CD4-positive, alpha-beta T cell treated with Interleukin-17A for 4 hours (primary cell): ENCODE measurements at regions not wholly inside any gene's neighbourhood (a gene's known extent, or its start where the extent isn't known, plus 50 kb on each side); places are given as distances from the start of the nearest gene placed in this dataset.

Experiments used
- DNase-seq: peaks from one replicate; pipeline ENCODE4 v3.0.0-alpha.2; 2020; ENCODE audit warnings: mixed read lengths

DNA sequence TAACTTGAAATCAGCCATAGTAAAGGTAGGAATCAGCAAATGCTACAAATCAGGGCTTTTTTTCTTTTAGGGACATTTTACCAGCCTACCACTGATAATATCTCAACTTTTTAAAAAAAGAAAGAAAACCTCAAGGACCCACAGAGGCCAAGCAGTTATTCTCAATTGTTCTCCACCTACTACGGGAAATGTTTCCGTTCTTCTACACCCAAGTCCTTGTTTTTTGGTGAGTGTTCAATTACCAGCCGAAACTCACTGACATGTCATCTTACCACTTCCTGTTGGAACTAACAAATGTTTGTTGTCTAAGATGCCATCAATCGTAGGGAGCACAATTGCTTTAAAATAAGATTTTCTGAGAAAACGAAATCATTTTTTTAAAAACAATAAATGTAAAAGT is 50.2 kb upstream of the CDK1 start:
- peak; percentile 20 for DNase-seq

DNA sequence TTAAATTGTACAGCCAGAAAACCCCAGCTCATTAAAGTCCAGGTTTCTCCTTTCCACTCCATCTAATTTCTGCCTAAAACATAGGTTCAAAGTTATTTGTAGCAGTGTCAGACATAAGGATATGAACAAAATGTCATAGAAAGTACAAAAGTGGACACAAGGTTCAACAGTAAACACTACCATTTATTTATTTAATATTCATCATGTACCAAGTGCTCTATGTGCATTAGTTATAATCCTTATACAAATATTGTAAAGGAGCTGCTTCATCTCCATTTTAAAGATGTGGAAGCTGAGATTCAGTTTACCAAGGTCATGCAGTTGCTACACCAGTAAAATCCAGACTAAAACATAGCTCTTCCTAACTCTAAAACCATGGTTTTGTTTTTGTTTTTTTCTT is 52.0 kb upstream of the CDK1 start:
- no peak for DNase-seq

DNA sequence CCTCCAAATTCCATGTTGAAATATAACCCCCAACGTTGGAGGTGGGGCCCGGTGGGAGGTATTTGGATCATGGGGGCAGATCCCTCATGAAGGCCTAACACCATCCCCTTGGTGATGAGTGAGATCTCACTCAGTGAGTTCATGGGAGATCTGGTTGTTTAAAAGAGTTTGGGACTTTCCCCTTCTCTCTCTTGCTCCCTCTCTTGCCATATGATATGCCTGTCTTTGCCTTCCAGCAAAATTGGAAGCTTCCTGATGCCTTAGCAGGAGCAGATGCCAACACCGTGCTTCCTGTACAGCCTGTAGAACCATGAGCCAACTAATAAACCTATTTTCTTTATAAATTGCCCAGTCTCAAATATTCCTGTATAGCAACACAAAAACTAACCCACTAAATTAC is 55.7 kb upstream of the CDK1 start:
- DNase-seq, result no peak

DNA sequence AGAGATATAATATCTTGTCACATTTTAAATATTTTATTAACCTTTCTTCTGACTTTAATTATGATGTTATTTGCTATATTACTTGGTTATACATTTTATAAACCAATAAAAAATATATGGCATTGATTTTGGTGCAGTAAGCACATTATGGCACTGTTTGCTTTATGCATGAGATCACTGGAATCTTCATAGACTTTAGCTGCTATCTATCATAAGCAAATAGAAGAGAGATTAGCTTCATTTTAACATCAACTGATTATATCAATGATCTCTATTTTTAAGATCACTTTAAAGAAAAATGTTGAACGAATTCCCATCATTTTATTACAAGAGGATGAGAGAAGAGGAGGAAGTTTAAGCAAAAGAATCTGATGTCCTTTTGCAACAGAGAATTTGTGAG is 58.6 kb upstream of the CDK1 start:
- no peak for DNase-seq

DNA sequence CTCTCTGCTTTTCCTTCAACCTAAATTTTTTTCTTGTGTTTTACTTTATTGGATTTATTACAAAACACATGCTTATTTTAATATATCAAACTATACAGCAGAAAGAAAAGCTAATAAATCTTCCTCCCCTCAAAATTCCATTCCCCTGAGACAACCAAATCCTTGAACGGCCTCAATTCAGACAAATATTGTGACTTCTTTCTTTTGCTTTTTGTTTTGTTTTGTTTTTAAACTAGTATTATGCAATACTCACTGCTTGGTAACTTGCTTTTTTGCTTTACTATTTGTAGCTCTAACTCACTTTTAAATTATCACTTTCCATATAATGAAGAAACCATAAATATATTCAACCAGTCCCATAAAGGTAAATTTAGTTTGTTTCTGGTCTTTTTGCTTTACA is 59.4 kb upstream of the CDK1 start:
- DNase-seq, result no peak

DNA sequence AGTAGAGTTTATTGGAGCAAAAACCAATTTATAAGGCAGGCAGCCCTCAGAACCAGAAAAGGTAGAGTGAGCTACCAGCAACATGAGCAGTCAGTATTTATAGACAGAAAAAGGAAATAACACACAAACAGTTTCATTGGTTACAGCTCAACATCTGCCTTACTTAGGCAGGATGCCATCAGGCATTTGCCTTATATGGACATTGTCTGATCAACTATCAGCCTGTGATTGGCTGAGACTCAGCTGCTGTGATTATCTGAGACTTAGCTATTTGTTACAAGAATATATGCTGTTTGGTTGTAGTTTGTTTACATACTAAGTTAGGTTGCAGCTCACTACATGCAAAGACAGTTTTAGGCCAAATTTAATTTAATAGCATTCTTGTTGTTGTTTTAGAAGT is 60.4 kb upstream of the CDK1 start:
- no peak for DNase-seq

DNA sequence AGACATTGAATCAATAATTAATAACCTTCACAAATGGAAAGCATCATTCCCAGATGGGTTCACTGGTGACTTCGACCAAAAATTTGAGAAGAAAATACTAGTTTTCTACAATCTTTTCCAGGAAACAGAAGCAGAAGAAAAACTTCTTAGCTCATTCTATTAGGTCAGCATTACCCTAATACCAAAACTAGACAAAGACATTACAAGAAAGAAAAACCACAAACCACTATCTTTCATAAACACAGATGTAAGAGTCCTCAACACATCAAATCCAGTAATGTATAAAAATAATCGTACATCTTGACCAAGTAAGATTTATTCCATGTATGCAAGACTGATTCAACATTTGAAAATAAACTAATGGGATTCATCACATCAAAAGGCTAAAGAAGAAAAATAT is 64.0 kb upstream of the CDK1 start:
- DNase-seq, result no peak

DNA sequence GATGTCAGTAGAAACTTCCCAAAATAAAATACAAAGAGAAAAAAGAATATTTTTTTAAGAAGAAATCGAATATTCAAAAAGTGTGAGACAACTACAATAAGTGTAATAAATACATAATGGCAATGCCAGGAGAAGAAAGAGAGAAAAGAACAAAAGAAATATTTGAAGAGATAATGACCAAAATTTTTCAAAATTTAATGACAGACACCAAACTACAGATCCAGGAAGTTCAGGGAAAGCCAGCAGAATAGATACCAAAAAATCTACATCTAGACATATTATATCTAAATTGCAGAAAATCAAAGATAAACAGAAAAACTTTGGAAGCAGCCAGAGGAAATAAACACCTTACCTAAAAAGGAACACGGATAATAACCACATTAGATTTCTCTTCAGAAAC is 66.8 kb upstream of the CDK1 start:
- no peak for DNase-seq

DNA sequence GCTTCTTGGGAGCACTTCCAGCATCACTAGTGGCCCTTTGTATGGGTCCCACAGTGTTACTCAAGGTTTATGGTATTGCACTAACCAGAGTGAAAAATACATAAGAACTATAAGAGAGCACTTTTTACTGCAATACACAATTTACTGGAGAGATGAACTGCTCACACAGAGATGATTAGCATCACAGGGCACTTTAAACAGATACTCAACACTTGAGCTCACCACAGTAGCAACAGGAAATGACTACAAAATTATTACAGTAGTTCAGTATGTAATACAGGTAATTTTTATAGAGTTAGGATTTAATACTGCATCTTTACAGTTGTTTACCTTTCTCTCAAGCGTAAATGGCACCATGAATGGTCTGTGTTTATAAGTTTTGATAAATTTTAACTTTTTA is 68.2 kb upstream of the CDK1 start:
- no peak for DNase-seq

DNA sequence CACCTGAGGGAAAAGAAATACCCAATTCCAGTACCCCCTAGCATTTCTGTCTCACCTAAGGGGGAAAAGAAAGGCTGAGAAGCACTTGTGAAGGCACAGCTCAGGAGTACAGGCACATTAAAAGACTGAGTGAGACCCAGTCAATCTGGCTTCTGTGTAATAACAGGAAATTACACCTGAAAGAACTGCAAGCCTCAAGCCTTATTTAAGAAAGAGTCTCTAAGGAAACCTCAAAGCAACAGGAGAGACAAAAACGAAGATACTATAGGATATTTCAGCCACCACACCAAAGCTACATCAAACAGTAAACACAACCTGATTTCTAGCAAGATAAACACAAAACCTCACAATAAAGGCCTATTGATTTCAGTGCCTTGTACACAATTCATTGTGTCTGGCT is 69.6 kb upstream of the CDK1 start:
- DNase-seq, result no peak

DNA sequence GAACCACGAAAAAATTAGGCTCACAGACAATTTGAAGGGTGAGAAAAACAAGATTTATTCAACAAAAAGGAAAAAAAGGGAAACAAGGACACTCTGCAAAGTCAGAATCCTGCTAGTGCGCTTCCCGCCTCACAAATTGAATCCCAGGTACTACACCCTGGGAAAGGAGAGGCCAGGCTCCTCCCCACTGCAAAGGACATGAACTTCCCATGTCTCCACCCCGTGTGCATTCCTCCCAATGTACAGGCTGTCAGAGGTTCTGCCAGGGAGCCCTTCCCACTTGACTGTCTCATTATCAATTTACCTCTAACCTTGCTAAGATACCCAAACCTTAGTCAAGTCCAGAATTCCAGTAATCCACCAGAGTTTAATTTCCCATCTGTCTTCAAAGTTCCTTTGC is 70.4 kb upstream of the CDK1 start:
- DNase-seq, result no peak

DNA sequence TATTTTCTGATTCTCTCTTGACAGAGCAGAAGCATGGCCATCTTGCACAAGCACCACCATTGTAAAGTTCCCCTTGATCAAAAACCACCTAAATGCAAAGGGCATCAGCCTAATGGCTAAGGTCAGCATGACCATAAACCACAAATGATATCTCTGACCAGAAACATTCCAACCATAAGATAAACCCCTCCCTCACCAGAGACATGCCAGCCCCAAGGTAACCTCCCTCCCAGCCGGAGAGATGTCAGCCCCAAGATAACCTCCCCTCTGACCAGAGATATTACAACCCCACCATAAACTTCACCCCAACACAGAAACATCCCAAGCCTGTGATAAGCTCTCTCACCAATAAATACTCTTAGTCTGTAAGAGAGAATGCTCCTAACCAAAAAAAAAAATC is 72.1 kb upstream of the CDK1 start:
- no peak for DNase-seq

DNA sequence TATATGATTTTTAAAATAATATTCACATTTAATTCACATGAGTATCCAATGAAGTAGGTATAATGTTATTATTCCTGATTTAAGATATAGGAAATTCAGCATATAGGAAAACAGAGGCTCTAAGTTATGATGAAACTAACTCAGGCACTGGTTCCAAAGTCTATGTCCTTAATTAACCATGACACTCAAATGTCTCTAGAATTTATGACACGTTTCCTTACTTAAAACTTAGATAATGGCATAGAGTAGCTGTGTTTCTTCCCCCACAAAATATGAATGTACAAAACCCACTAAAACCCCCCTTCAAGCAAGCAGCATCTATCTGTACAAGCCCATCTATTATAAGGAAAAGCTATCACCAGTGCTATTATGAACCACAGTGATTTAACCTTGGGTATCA is 72.9 kb upstream of the CDK1 start:
- no peak for DNase-seq

DNA sequence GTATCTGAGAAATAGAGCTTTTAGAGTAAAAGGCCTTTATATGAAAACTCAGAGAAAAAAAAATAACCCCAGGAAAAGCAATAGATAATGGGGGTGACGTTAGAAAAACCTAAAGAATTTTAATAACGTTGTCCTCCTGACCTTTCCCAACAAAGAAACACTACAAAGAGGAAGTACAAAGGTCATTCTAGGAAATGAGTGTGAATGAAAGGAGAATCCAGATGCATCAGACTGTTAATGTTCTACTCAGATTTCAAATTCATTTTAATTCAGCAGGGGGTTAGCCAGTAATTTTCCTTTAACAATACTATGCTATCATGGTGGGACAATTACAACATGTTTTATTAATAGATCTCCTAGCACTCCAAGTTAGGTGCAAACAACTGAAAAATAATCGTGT is 73.8 kb upstream of the CDK1 start:
- DNase-seq, result no peak

DNA sequence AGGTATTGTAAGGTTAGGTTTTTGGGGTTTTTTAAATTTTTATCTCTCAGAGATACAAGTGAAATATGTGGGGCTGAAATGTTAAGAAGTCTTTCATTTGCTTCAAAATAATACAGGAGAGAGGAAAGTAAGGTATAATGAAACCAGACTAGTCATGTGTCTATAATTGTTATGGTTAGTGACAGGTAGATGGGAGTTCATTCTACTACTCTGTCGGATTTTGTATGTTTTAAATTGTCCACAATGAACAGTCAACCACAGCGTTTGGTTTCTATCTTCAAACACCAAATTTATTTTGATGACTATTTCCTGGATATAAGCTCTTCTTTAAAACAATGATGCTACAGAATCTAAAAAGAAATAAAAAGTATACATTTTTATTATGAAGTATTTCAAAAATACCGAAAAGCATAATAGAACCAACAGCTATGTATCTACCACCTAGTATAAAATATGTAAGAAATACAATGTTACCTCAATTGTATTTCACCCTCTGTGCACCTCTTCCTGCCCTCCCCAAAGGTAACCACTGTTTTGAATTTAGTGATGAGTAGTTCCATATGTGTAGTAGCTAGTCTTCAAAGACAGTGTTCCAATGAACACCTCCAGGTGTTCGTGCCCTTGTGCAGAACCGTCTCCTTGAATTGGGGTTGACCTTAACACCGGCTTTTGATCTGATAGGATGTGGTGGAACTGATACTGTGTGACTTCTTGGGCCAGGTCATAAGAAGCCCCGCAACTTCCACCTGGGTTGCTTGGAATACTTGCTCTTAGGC is 74.8 kb upstream of the CDK1 start:
- no peak for DNase-seq

DNA sequence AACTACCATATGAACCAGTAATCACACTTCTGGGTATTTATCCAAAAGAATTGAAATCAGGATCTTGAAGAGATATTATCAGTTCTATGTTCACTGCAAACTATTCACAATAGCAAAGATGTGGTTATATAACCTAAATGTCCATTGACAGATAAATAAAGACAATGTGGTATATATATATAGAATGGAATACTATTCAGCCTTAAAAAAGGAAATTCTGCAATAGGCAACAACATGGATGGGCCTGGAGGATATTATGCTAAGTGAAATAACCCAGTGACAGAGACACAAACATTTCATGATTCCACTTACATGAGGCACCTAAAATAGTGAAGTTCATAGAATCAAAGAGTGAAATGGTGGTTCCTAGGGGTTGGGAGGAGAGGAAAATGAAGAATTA is 90.6 kb upstream of the CDK1 start:
- DNase-seq, result no peak

DNA sequence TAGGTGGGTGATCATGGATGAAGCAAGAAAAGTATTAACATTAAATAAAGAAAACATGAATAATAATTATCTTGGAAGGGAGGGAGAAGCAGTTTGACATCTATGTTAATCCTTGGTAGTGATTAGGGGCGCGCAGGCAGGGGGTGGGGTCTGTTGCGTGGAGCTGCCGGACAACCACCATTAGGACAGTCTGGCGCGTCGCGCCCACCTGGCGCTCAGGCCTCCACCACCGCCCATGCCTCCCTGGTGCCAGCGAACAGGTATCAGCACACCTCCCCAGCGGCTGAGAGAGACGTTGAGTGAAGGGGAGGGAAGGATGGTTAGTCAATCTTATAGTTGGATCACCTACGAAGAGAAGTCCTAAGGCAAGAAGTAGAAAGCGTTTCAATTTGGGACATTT is 94.2 kb upstream of the CDK1 start:
- DNase-seq, result no peak

DNA sequence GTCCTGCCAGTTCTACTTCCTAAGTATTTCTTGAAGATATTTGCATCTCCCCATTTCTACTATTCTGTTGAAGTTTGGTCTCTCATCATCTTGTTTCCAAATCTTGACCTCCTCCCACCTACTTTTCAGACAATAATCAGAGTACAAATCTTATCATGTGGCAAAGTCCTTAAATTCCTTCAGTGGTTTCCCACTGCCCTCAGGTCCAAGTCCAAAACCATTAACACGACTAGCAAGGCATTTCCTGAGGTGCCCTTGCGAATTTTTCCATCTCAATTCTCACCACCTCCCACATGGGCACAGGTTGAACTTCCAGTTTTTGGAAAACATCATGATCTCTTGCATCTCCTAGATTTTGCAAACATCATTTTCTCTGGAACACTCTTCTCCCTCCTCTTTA is 97.2 kb upstream of the CDK1 start:
- DNase-seq, result no peak

DNA sequence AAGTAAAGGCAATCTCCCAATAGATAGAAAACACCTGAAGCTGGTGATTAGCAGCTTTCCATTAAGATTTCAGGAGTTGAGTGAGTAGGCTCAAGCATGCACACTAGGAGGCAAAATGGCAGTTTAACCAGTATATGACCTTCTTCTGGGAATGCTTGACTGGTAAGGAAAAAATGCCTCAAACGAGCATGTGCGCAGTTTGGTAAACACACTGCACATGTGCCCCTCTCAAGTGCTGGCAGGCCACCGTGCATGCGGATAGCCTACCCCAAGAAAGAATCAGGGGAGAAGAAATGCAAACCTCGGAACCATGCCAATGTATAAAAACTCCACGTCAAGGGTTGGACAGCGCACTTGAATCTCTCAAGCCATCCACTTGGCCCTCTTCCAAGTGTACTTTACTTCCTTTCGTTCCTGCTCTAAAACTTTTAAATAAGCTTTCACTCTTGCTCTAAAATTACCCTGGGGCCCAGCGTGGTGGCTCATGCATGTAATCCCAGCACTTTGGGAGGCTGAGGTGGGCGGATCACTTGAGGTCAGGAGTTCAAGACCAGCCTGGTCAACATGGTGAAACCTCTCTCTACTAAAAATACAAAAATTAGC is 98.8 kb upstream of the CDK1 start:
- no peak for DNase-seq

DNA sequence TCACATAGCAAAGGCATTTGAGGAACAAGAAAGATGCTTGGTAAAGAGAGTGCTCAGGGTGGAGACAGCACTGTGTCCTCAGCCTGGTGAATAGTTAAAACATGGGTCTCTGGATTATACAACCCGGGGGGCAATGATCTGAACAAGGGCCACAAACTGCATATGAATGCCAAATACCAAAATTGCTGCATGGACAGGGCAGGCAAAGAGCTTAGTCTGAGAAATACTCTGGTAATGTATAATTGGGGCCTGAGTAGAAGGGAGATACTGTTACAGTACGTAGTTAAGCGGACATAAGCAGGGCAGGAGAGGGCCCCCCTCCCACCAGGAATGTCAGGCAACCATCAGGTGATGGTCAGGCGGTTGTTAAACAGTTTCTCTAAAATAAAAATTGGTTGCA is 99.3 kb upstream of the CDK1 start:
- DNase-seq, result no peak

DNA sequence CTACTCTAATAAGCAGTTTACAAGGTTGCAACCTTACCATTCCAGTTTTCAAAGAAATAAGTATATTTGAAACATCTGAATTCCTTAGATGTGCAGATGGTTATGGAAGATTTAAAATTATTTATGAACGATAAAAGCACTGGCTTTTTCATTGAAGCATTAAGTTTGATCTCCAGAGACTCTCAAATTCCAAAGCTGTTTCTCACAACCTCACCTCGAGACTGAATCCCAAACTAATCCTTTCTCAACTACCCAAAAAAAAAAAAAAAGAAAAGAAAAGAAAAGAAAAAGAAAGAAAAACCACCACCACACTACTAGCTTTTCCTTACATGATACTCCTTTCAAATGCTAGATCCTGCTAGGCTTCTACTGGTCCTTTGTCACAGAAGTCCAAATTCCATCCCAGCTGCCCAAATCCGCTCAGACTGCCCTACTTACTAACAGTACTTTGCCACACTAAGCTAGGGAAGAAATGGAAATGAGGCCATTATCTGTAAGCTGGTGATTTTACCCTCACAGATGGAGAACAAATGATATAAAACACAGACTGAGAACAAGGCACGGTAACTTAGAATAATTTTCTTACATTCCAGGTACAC is 100.6 kb upstream of the CDK1 start:
- DNase-seq, result no peak

DNA sequence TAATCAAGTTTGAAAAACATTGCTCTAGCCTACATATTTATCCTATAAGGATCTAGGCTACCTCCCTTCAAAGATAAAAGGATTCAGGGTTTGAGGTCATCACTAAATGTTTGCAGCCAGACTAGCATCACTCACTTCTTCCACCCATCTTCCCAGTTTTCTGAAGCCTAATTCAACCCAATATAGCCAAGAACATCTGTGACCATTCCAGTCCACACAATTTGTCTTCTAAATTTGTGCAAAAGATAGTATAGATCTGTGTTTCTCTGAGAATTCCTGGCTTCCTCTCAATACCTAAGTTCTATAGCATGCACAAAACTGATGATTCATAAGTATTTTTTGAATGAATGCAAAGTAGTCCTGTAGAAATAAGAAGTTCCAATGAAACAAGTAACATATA is 103.0 kb upstream of the CDK1 start:
- DNase-seq, result no peak

DNA sequence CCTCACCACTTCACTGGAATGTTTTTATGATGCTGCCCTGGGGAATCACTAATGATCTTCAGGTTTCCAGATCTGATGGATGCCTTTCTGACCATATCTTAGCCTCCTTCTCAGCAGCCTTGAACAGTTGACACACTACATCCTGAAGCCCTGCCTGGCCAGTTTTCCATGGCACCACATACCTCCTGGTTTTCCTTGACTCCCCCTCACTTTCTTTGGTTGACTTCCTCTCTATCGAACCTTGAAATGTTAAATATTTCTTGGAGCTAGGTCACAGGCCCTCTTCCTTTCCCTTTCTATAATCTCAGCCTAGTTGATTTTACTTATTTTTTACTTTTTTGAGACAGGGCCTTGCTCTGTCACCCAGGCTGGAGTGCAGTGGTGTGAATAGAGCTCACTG is 108.8 kb upstream of the CDK1 start:
- no peak for DNase-seq

DNA sequence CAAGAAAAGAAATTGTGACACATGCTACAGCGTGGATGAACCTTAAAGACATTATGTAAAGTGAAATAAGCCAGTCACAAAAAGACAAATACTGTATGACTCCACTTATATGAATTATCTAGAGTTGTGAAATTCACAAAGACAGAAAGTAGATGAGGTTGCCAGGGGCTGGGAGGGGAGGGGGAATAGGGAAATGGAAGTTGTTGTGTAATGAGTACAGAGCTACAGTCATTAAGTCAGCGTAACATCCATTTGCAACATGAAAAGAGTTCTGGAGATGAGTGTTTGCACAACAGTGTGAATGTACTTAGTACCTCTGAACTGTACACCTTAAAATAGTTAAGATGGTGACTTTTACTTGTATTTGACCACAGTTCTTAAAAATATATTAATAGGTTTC is 112.1 kb upstream of the CDK1 start:
- DNase-seq, result no peak

DNA sequence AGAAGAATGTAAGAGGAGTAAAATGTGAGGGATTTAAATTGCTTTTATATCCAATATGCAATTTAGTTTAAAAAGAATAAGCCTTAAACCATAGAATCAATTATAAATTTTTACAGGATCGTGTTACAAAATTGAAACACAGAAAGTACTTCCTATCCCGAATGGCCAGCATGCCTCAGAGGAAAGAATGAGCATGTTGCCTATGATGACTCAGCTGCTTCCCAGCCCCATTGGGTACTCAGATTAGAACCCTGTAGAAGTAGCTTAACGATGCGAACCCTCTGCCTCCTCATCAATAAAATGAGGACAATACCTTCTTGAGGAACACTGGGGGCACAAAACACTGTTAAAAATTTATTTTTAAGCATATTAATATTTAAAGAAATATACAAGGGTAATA is 113.4 kb upstream of the CDK1 start:
- DNase-seq, result no peak
